Epidermal melanocyte (primary cell): ENCODE measurements at regions not wholly inside any gene's neighbourhood (a gene's known extent, or its start where the extent isn't known, plus 50 kb on each side); places are given as distances from the start of the nearest gene placed in this dataset.

Source experiments
- DNase-seq: peaks from one replicate; pipeline ENCODE4 v3.0.0; 2011; ENCODE audit warnings: low spot score; ENCODE audit not compliant: insufficient read length

DNA sequence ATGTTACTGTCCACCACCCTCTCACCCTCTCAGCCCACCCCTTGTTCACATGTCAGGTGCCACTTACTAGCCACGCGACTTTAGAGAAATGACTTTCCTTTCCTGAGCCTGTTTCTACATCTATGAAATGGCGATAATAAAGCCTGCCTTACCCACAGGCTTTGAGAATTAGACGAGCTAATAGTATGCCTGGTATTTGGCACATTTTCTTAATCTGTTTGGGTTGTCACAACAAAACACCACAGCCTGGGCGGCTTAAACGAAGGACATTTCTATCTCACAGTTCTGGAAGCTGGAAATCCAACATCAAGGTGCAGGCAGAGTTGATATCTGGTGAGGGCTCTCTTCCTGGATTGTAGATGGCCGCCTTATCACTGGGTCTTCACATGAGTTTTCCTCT lies 273.9 kb upstream of the FMN2 start:
- DNase-seq = no peak

DNA sequence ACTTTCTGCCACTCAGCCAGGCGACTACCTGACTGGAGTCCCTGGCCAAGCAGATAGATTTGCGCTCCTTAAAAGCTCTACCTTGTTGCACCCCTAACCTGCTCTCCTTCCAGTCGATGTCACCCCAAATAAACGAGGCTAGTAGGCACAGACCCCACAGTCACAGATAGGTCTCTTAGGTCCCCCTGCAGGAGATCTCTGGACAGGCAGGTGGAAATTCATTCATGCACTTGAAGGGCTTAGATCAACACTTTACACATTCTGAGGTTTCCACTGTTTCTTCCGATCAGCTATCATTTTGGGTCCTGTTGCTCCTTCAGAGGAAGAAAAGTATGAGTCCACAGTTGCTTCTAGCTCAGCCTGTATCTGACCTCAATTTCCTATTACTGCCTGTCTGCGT lies 272.6 kb upstream of the FMN2 start:
- no peak for DNase-seq

DNA sequence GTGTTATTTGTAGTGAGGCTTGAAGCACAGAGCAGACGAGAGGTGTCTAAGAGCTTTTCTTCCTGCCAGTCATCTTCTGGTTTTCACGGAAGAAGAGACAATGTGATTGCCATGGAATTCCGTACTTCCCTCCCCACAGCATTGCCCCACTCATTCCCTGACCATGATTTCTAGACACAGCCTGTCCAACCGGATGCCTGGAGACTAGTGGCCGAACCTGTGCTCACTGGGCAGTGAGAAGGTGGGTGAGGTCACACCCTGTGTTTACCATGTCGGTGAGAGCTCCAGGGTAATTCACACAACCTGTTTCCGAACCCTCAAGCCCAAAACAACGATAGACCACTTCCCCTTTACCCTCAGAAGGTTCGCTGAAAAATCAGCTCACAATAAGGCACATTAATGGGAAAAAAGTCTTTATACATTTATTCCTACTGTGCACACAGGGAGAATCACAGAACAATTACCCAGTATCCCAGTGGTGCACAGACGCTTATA lies 271.9 kb upstream of the FMN2 start:
- DNase-seq = no peak

DNA sequence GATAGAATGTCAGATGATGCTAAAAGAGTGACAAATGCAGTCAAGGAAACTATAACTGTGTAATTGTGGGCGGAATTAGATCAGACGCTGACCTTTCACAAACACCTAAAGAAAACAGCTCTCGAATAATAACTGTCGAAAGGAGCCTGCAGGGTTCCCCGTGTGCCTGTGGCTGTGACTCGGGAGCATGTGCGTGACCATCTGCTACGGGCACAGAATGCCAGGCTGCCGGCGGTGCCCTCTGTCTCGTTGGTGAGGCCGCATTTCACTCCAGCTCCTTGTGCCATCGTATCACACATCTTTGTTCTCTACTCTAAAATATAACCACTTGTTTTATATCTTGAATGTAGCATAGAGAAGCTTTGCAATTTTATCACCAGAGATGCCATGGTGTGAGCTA lies 267.8 kb upstream of the FMN2 start:
- DNase-seq = no peak

DNA sequence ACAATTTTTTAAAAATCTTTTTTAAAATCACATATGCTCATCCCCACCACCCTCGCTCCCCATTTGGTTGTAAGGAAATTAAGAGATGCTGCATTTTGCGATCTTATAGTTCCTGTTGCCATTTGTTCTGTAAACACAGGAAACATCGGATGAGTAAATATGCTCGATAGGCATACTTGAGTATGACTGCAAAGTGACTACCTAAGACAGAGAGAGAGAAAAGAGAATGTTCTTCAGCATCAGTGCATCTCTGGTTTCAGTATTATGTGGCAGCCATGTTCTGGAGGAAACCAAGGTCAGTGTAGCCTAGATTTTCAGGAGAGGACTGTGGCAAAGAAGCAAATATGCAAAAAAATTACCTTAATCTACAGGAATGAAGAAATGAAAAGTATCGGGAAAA lies 265.5 kb upstream of the FMN2 start:
- no peak for DNase-seq

DNA sequence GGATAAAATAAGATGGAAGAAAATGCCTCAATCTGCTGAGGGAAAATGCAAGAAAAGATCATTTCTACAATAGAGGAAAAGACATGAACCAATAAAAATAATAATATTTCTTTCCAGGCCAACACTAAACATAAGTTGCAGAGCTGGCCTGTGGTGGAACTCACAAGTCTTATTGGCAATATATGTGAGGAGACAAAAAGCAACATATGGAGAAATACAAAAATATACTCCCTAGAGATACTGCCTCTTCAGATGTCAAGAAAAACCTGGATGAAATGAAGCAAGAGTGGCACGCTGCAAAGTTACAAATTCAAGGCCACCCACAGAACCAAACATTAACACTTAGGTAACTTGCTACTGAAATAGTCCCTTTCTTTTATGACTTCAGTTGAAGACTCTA lies 264.9 kb upstream of the FMN2 start:
- DNase-seq = no peak

DNA sequence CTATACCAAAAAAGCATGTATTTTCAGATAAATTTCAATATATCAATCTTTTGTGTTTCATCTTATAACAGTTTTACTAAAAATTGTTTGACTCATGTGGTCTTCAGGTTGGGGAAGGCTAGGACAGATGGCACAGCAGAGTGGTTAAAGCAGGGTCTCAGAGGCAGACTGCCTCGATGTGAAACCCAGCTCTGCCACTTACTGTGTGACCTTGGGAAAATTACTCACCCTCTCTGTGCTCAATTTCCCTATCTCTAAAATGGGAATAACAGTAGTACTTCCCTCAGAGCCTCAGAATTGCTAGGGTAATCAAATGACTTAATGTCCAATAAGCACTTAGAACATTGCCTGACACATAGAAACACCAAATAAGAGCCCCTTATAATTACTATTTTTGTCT lies 262.1 kb upstream of the FMN2 start:
- no peak for DNase-seq

DNA sequence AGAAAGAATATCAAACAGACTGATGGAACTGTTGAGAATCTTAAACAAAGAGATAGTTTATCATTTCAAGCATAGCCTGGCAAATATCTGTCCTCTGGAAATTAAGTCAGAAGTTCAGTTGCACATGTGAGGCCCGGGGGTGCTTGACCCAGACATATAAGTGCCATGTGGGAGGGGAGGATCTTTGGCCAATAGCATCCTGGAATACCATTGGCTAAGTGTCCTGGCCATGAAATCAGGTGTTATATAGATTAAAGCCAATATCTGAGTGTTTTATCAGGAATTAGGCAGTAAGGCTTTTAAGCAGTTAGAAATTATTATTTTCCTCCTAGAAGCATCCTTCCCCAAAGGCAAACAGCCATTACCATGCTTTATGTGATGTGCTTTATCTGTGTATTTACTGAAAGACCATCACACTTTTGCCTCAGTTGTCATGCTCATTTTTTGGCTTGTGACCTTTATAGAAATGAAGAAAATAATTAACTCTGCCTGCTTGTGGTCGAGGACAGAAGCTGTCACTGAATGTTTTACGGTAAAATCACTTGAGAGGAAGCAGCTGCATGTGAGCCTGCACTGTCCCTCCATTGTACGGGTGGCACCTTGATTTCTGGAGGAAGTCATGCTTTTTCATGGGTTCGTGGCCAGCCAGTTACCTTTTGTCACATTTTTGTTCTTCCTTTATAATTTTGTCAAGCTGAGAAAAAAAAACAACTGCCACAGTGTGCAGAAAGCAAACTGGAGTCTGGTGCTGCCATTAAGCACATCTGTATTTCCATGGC lies 259.9 kb upstream of the FMN2 start:
- DNase-seq = no peak

DNA sequence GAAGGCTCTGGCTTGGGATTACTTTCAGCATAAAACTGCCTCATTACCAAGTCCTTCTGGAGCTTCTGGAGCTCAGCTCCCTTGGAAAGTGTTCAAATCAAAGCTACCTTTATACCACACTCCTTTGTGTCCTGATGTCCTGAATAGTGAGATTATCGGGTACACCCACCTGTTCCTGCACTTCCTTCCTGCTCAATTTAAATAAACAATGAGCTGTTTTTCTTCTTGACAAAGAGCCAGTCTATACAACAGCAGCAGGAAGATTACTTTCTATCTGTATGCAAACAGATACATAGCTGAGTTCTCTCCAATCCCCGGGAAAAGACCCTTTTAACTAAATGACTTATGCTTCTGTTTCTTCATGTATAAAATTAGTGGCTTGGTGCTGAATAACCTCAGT lies 258.0 kb upstream of the FMN2 start:
- DNase-seq = no peak

DNA sequence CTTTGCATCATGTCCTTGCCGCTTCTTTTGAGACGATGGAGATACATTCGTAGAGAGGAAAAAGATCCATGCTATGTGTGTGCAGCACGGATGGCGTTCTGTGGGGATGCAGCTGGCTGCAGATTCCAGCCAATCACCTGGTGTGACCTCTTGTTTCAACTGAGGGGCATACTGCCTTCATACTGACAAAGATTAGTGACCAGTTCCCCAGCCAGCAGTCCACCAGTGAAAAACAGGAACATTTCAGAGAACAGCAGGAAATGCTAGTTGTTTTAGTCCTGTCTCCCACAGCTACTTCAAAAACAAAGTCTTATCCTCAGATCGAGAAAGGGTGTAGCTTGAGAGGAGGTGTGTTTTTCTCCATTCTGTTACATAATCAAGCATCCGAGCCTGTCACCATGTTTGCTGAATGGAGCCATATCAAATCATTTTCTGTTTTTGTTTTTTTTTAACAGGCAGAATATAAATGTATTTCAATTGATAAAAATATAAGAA lies 255.7 kb upstream of the FMN2 start:
- no peak for DNase-seq

DNA sequence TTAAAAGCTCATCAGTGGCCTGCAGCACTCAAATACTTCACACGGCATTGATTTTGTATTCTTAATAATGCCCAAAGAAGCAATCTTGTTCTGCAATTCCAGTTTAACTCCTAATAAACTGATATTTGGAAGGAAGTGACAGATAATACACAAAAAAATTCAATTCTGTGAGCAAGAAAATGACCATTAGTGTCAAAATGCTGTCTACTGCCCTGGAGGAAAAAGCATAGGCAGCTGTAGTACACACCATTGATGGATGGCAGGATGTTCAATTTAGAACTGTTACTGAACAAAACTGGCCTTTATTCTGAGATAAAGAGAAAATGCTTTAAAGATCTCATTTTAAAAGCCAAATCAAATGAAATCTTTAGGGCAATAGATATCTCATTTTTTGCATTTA lies 251.3 kb upstream of the FMN2 start:
- DNase-seq = no peak

DNA sequence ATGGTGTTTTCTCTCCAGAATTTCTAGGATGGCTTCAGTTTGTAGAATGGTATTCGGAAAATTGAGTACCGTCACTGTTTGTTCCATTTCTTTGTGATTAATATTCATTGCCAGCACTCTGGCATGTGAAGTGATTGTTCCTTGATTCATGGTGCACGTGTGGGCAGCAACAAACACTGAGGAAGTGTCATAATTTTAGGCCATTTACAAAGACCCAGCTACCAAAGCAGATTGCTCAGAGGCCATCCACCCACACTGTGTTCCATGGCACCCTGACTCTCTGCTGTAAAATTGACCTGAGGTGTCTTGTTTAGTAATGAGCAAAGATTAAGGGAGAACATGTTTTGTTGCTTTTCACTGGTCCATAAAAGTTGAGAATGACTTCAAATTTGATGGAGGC lies 250.9 kb upstream of the FMN2 start:
- DNase-seq = no peak

DNA sequence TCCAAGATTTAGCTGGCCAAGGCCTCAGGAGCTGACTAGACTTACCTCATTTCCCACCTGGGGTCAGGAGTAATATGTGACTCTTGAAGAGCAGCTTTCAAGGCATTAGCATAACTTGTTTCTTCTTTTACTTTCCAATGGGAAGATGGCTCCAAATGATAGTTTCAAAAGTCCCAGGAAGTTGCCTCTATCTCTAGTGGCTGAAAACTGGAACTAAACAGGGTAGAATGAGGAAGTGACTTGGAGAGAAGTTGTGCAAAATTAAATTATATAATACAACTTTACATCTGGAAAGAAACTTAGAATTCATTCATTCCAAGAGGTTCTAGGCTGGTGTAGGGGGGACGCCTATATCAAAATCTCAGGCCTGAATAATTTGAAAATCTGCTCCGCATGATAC lies 250.1 kb upstream of the FMN2 start:
- no peak for DNase-seq

DNA sequence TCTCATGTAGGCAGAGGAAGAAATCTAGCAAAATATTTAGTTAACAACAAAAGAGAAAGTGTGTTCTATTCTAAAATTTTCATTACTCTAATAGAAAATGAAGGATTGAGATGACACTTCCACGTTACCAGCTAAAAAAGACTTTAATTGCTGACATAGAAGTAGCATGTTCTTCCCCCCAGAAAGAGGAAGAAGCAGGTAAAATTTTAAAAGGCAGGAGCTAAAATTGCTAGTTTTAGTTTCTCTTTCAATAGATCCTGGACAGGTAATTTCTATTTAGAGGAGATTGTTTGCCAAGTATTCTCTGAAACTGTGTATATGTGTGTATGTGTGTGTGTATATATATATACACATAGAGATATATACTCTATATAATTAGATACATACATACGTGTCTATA lies 248.1 kb upstream of the FMN2 start:
- no peak for DNase-seq

DNA sequence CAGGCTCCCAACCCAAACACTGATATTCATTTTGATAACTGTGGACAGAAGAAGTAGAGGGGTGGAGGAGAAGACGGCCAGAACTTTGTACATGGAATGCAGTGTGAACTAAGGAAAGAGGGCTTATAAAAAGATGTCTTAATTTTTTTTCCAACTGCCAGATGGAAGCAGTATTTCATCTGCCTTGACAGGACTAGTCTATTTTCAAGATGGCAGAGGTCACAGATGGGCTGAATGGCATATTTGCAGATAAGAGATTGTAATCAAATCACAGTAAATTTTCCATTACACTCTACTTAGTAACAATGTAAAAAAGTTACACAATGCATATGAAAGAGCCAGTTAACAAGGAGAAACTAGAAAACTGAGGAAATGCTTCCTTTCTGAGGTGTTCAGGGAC lies 246.8 kb upstream of the FMN2 start:
- DNase-seq = no peak

DNA sequence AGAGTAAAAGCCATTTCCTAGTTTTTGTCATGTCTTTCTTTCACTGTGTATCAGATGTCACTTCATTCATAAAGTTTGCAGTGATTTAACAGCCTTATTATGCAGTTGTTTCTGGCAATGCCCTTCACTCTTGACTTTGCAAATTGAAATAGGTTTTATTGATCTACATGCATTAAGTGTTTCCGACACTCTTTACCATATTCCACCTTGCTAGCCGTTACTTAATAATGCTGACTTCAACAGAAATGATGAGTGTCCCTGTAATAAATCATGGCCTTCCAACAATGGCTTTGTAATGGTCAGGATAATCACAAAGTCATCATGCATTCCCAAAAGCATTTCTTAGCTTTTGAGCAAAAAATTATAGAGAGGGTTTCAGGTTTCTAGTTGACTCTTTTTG lies 236.8 kb upstream of the FMN2 start:
- no peak for DNase-seq

DNA sequence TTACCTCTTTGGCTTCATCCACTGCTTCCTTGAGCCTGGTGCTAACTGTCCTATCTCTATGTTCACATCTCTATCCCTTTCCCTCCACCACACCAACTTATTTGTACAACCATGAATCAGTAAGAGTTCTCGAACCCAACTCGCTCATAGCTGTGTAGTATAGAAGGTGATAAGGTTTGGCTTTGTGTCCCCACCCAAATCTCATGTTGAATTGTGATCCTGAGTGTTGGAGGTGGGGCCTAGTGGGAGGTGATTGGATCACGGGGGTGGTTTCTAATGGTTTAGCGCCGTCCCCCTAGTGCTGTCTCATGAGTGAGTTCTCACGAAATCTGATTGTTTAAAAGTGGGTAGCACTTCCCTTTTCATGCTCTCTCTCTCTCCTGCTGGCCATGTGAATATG lies 235.6 kb upstream of the FMN2 start:
- no peak for DNase-seq

DNA sequence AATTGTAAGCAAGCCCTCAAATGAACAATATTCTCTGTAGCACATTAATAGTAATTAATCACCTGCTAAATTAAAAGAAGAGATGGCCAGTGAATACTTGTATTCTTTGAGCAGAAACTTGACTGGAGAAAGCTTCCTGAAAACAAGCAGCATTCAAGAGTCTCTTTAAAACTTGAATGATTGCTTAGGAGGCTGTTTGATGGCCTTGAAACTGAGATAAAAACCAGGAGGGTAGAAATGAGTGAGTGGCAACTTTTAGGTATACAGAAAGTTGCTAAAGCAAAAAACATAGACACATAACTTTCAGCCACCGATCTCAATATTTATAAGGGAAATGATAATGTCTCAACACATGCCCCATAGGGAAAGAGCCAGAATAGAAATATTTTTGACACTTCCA lies 234.8 kb upstream of the FMN2 start:
- no peak for DNase-seq

DNA sequence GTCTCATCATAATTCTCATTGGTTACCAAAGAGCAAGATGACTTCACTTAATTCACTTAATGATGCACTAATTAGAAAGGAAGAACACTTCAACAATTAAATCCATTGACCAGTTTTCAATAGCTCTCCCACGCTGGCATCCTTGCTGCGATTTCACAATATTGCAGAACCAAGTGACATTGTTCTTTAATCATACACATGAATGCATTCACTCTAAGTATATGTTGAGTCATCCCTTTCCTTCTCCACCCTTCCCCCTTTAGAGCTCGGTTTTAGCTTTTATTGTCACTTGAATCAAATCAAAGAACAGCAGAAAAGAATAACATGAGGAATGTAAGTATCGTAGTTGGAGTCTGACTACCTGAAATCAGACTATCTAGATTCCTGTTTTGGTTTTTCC lies 233.6 kb upstream of the FMN2 start:
- DNase-seq = no peak

DNA sequence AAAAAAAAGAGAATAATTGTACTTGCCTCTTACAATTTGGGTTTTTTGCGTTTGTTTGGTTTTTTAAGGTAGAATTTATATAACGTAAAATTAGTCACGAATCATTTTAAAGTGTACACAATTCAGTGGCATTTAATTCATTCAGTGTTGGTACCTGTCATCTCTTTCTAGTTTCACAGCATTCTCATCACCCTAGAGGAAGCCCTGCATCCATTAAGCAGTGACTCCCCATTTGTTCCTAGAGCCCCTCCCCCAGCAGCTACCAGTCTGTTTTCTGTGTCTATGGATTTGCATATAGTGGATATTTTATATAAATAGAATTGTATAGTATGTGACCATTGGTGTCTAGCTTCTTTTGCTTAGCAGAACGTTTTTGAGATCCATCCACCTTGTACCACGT lies 233.2 kb upstream of the FMN2 start:
- no peak for DNase-seq

DNA sequence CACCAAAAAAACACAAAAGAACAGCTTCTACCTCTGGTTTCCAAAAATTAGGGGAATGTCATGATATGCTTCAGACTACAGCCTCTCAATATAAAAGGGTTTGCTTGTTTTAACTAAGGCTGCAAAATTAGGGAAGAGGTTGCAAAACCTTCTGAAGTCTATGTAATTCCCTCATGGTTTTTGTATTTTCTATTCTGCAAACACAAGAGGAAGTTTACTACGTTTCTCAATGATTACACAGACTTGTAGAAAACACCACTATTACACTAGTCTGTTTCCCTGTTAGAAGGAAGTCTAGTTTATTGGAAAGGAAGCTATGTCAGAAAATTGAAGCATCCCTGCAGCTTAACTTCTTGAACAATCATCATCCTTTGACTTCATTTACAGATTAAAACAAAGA lies 229.7 kb upstream of the FMN2 start:
- DNase-seq = no peak

DNA sequence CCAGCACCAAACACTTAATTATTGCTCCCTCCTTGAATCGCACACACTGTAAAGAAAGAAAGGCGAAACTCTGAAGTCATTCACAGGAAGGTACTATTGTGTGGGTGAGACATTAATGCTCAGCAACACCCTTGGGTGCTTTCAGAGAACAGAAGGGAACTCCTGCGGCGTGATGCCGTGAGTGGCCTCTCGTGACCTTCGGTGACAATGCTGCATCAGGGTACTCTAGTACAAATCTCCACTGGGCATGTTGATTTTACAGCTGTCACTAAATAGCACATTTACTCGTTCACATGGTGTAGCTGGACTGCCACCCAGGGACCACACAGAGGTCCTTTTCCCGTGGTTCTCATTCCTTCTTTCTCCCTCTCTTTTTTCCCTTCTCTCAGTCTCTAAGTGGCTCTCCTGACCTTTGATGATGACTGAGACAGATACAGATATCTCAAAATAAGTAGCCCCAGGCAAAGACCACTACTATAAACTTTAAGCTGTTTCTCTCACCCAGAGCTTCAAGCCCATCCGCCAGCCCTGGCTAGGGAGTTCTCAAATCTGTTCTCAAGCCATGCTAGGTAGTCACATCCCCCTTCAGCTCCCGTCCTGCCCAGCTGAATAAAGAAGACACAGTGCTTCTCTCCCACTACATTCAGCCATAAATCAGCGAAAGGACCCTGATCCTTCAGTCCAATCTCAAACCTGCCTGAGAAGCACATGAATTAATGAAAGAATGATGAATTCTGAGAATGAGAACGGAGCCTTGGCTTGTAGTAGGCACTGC lies 223.4 kb upstream of the FMN2 start:
- no peak for DNase-seq

DNA sequence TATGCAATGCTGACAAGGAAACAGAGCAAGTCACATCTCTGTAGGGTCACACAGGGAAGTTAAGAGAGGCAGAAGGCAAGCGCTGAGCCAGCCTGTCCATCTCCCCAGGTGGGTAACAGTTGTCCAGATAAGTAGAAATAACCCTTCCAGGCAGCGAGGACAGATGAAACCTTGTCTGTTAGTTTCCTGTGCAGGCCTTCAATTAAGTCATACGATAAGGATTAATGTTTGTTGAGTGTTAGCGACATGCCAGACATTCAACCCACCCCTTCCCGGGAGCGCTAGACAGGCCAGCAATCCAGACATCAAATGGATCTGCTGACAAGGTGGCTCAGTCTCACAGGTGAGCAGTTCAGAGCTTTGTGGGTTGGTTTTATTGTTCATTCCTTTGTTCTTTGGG lies 221.5 kb upstream of the FMN2 start:
- no peak for DNase-seq
